ENCODE measurements at regions not wholly inside any gene's neighbourhood (a gene's known extent, or its start where the extent isn't known, plus 50 kb on each side); places are given as distances from the start of the nearest gene placed in this dataset.

GRCh38 chrX:109843963-109844751 is 111.1 kb upstream of the ACSL4 start:
- no peak for DNase-seq

DNA sequence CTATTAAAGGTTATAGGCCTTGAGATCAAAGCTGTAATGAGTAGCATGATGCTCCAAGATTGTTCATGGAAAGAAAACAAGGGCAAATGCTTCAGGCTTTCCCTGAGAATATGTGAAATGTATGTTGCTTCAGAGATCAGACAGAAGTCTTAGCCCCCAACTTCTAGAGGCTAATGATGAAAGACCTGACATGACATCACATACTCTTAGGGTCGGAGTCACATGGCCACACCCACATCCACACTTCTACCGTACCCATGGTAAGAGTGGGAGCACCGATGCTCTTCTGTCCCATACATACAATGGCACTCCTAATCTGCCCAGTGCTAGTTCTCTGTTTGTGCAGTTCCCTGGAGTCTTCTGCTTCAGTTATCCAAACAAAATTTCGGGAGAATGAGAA is 111.9 kb upstream of the ACSL4 start:
- DNase-seq: no peak

DNA sequence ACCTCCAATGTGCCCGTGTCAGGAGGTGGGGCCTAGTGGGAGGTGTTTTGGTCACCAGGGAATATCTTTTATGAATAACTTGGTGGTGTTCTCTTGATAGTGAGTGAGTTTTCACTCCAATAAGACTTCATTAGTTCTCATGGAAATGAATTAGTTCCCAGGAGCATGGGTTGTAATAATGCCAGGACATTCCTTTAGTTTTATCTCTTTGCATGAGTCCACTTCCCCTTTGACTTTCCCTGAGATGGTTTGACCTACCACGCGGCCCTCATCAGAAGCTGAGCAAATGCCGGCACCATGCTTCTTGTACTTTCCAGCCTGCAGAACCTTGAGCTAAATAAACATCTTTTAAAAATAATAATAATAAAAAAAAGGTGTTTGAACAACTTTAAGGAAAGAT is 112.9 kb upstream of the ACSL4 start:
- DNase-seq: no peak

DNA sequence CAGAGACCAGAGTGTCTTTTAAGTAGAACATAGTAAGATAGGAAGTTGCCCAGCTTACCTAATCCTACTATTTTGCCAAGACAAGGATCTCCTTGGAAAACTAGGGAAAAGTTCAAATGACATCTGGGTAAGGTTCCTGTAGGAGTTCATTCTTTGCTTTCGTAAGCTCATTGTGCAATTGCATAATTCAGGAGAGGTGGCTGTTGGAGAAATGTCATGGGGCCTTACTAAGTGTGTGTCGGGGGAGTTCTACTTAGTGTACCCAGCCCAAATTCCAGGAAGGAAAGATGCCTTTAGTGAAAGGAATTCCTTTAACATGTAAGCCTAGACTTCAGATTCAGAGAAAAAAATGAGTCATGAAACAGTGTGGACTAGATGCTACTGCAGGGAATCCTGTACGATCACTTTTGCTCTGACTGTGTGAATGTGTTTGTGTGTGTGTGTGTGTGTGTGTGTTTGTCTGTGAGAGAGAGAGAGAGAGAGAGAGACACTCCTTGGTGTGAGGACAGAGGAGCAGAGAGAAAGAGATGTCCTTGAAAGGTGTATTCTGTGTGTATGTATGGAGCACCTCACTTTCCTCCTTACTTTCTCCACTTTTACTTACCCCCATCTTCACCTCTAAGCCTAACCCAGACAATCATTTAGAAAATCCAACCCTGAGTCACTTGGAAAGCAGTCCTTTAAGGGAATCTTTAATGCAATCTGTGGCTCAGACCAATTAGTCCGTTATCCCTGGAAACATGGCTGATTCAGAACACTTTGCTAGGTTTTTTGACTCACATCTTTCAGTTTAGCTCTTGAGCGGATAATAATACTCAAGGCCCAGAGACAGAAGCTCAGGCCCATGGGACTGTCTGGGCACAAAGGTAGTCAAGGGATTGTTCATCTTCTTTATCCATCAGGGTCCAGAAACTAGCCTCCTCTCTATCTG is 114.5 kb upstream of the ACSL4 start:
- DNase-seq: no peak

DNA sequence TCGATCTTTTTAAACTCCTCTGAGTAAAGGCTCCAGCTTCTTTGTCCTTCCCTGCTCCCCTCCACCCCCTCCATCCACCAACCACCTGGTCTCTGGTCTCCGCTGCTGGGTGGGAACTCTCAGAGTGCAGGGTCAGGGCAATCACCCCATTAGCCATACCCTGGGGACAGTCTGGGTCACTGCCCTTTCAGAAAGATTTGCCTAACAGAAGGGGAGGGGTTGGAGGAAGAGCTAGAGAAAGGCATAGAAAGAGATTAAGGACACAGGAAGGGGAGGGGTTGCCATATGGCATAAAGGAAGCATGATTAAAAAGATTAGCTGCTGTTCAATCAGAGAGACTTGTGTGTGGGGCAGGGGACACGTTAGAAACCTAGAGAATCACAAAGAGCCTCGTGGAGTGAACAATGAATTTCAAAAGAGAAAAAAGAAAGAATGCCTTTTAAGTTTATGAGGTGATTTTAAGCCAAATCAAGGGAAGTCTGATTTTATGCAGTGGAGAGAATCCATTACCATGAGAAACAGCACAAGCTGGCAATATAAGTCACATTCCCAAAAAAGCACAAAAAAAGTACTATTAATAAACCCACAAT is 115.5 kb upstream of the ACSL4 start:
- DNase-seq: no peak

DNA sequence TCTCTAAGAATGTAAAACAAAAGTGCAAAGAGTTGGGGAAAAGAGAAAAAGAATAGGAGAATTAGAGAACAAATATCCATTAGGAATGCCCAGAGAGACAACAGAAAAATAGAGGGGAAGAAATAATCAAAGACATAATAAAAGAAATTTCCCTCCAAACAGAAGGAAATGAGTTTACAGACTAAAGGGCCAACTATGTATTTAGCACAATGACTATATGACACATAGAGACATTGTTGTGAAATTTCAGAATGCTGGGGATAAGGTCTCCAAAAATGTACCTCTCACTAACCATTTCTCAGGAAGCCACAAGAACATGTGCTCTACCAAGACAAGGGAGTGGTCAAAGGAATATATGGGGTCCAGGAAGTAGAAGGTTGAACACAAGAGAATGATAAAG is 121.0 kb upstream of the ACSL4 start:
- no peak for DNase-seq

DNA sequence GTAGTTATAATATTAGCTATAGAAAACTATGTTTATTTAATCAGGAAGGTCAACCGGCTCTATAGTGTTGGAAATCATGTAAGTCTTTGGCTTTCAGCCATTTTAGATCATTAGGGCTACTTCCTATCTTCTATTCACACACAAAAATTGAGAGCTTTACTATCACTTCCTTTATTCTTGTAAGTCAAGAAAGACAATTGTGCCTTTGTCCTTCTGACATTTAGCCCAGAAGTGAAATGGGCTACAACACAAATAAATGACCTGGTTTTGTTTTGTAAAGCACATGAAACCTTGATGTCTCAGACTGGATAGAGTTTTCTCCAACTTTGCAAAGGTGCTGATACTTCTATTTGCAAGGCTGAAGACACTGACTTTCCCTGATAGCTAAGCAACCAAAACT is 122.4 kb upstream of the ACSL4 start:
- no peak for DNase-seq

- DNase-seq: no peak
These were observed 123.9 kb upstream of the ACSL4 start for GRCh38 chrX:109856974-109857373.

DNA sequence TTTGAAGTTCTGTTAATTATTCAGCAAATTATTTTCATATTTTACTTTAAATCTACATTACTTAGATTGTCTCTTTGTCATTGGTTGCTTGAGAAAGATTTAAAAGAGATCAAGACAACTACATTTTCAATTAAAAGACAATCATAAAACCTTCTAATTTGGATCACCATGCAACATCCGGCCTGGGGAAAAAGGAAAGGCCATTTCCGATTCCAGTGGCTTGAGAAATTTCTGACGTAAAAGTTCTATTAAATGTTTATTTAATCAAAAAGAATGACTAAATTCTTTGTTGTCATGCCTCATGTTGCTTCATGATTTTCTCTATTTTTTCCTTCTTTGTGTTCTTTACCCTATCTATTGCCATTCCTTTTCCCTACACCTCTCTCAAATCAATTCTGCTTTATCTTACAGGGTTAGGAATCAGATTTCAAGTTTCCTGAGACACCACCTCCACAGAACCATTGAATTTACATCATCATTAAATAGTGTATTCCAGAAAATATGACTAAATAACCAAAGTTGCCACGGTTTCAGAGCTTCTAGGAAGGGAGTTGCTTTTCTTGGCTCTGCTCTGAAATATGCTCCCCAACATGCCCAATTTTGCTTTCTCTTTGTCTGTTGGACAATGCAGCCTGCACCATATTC is 124.6 kb upstream of the ACSL4 start:
- no peak for DNase-seq

DNA sequence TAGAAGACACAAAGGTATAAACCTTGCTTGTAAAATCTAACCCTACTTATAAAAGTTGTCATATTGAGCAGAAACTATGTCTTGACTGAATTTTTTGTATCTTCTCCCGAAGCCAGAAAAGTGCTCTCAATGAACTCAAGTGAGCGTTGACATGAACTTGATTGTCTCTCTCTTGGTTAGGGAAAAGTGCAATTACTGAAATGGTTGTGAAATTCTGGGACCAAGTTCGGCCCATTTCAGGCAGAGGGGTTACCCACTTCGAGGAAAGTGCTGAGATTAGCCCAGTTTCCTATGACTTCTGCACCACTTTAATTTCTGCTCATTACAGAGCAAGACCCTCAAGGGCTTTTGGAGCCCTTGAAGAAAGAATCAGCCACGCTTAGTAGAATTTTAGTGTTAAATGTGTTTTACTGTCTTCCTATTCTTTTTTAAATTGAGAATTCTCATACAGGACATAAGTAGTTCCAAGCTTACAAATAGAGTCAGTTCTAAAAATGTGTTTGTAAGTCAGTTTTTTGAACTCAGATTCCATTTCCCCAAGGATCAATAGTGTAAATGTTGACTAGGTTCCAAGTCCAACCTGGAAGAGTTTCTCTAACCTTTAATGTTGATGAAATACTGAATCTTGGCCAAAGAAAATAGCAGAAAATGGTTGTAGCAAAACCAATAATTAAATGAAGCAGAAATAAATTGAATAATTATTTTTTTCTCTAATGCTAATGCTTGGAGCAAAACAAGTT is 125.7 kb upstream of the ACSL4 start:
- DNase-seq: no peak

DNA sequence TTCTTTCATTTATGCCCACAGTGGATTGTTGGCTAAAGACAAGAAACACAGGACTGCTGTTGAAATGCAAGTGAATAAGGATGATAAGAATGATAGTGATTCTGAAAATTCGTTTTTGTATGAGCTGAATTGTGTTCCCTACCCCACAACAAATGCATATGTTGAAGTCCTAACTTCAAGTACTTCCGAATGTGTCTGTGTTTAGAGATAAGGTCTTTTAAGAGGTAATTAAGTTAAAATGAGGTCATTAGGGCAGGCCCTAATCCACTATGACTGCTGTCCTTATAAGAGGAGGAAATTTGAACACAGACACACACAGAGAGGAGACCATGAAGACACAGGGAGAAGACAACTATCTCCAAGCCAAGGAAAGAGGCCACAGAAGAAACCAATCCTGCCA is 126.6 kb upstream of the ACSL4 start:
- no peak for DNase-seq

DNA sequence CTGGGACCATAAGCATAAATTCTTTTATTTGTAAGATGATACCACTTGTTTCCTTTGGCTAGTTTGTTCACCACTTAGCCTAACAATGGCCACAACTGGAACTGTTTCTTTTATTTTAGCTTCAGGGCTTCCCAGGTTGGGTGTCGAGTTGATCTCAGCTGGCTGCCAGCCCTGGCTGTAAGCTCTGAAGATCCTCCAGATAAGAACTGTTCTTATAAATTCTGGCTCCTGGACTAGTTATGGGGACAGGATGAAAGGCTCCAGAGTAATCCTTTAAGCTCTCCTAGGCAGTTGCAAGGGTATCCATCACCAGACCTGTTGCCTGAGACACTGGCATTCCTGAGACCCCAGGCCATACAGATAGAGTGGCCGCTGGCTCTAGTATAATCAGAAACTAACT is 129.4 kb upstream of the ACSL4 start:
- DNase-seq: no peak

- no peak for DNase-seq
These were observed 130.8 kb upstream of the ACSL4 start for GRCh38 chrX:109863811-109864210.

- no peak for DNase-seq
These were observed 131.6 kb upstream of the TMEM164 start for GRCh38 chrX:109871121-109871888.

- DNase-seq: no peak
These were observed 130.7 kb upstream of the TMEM164 start for GRCh38 chrX:109872021-109872732.

GRCh38 chrX:109873574-109873973 is 129.3 kb upstream of the TMEM164 start:
- DNase-seq: no peak

DNA sequence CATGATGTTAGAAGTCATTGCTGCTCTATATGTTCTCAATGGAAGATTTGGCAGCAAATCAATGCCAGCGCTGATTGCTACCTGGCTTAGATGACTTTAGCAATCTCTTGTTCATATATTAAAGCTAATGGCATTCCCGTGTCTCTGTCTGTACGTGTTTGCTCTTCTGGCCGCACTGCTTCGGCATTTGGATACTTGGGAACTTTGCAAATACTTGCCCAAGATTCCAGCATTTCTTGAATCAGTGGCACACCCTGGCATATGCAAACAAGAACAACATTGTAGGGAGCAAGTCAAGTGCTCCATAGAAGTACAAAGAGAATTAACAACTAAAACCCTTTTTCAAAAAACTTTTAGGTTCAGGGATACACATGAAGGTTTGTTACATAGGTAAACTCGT is 128.9 kb upstream of the TMEM164 start:
- no peak for DNase-seq

- DNase-seq: no peak
These were observed 128.4 kb upstream of the TMEM164 start for GRCh38 chrX:109874548-109874947.

- DNase-seq: no peak
These were observed 127.1 kb upstream of the TMEM164 start for GRCh38 chrX:109875831-109876230.

GRCh38 chrX:109878236-109878635 is 124.7 kb upstream of the TMEM164 start:
- DNase-seq: no peak

DNA sequence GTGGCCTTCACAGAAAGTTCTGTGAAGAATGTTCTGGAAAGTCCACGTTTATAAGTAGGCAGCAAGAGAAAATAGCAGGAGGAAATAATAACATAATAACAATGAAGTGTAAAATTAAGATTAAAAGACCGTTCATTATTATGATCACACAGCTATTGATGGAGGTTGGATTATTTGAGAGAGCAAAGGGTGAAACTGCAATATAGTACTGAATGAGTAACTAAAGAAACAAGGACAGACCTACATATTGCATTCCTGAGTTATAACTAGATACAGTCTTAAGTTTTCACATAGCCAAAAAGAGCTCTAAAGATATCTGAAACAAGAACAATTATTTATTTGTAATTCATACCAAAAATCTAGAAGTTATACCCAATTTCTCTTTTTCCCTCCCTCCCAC is 122.9 kb upstream of the TMEM164 start:
- DNase-seq: no peak
